Adrenal gland (tissue), 5 donors: ENCODE measurements at regions not wholly inside any gene's neighbourhood (a gene's known extent, or its start where the extent isn't known, plus 50 kb on each side); places are given as distances from the start of the nearest gene placed in this dataset.

Experiments used
- POLR2A ChIP-seq, 2 donors: fragments of 450-650 bp; IDR thresholded peaks; one replicate each; pipeline ENCODE4 v1.6.1; 2017; ENCODE audit warnings: antibody characterized with exemption in 2 of 2, mild to moderate bottlenecking in 2 of 2, moderate library complexity in 1 of 2
- TF ChIP-seq, protein P1 (sequence below), 6 experiments: fragments of 450-650 bp in 4 of 6; fragments of 200-600 bp in 2 of 6; sonication (generic) in 1 of 6; IDR thresholded peaks; 1 replicate in 5 of 6; 2 replicates in 1 of 6; pipeline versions ENCODE4 v1.5.1 to v1.8.0; 2016 to 2021; ENCODE audit warnings: antibody characterized with exemption in 6 of 6, mild to moderate bottlenecking in 2 of 6, moderate library complexity in 1 of 6
- donor health status: DM: no; HTN: no; CAD: no.

DNA sequence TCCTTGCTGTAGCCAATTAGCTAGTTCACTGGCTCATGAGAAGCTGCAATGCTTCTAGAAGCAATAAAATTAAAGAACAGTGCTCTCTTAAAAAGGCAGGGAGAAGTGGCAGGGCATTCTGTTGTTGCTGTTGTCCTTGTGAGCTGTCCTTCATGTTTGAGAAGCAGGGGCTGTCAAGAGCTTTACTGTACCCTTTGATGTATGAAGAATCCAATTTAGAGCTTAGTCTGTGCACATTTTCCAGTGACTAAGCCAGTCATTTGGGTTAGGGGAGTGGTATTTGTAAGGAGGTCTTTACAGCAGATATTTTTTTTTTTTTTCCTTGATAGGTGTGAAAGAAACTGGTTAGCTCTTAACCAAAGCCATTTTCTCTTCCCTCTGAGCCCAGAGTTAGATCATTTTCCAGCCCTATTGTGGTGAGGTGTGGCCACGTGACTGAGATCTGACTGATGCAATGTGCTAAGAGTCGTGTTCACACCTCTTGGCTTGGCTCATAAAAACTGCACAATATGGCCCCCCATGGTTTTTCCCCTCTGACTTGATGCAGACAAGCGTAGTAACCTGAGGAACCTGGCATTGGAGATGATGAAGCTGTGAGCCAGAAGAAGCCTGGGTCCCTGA is 309.6 kb upstream of the TMTC4 start:
- TF ChIP-seq, protein P1, sequence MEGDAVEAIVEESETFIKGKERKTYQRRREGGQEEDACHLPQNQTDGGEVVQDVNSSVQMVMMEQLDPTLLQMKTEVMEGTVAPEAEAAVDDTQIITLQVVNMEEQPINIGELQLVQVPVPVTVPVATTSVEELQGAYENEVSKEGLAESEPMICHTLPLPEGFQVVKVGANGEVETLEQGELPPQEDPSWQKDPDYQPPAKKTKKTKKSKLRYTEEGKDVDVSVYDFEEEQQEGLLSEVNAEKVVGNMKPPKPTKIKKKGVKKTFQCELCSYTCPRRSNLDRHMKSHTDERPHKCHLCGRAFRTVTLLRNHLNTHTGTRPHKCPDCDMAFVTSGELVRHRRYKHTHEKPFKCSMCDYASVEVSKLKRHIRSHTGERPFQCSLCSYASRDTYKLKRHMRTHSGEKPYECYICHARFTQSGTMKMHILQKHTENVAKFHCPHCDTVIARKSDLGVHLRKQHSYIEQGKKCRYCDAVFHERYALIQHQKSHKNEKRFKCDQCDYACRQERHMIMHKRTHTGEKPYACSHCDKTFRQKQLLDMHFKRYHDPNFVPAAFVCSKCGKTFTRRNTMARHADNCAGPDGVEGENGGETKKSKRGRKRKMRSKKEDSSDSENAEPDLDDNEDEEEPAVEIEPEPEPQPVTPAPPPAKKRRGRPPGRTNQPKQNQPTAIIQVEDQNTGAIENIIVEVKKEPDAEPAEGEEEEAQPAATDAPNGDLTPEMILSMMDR (IDR thresholded peaks at IDR 0.05): no peak
- no peak for TF ChIP-seq POLR2A (IDR thresholded peaks at IDR 0.05)
